NCI-H82 treated with DMSO at 0.1 percent for 48 hours (cell line): ENCODE measurements at regions not wholly inside any gene's neighbourhood (a gene's known extent, or its start where the extent isn't known, plus 50 kb on each side); places are given as distances from the start of the nearest gene placed in this dataset.

Experiments used
- DNase-seq: peaks from one replicate; lab custom pipeline; 2025; ENCODE audit not compliant: unreplicated experiment; lab: John Stamatoyannopoulos, UW

- no peak for DNase-seq
These were observed 936.2 kb downstream of the DSC3 start for GRCh38 chr18:30106356-30106755.

DNA sequence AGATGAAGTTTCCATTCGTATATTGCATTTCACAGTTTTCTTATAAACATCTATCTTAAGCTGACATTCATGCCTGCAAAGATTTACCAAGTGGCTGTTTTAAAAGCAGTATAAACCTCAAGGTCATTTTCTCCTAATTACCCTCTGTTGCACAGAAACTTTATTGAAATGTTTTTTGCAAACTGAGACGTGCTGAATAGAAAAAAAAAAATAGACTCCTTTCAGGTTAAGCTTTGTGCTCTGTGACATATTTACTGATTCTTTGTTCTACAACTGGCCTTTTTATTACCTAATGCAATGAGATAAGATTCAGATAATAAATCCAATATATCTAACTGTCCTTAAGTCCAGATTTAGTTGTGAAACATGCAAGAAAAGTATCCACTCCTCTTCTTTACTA is 938.7 kb downstream of the DSC3 start:
- DNase-seq = no peak

GRCh38 chr18:30096796-30097195 is 945.7 kb downstream of the DSC3 start:
- DNase-seq = no peak

DNA sequence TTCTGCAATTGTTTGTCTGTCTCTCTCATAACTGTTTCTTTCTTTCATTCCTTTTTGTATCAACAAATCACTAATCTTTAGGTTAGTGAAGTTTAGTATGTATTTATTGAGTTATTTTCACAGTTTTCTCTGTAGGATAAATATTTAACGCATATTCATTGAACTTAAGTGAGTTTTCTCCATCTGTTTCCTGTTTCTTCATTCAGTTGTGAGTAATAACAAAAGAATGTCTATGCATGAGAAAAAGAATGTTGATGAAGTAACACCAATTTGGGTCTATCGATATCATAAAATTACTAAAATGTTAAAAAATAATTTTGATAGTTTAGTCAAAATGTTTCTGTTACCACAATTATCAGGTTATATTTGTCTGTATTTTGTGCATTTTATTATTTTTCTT is 948.0 kb downstream of the DSC3 start:
- no peak for DNase-seq

GRCh38 chr18:30093376-30093775 is 949.2 kb downstream of the DSC3 start:
- DNase-seq = no peak

- no peak for DNase-seq
These were observed 954.1 kb downstream of the DSC3 start for GRCh38 chr18:30088238-30089015.

DNA sequence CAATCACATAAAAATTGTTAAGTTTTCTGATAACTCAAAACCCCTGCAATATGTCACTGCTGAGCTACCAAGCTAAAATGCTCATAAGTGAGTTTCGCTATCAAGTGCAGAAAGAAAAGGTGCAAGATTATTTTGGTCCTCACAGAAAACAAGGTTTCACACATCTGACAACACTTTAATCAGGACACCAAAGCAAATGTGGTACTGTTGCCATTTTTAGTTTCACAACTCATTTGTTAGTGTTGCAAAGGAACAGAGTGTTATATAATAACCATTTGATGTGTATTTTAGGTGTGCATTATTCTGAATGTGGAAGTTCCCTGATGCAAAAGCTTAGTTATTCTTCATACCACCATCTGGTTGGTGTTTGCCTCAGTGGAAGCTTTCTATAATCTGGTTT is 956.2 kb downstream of the DSC3 start:
- DNase-seq = no peak

DNA sequence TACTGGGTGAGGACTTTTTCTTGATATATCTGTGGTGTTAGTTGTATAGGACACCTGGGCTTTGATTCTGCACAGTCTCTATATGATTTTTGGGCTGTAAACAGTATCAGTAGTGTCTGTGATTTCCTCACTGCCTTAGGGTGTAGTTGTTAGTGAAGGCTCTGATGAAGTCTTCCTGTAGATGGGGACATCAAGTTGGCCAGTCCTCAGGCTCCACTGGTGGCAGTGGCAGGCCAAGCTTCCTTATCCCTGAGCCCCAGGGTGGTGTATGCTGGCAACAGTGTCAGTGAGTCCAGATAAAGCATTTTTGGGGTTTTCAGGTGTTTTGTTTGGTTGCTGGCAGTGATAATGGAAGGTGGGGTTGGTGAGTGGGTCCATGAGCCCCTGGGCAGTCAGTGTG is 961.4 kb downstream of the DSC3 start:
- no peak for DNase-seq

- no peak for DNase-seq
These were observed 969.7 kb downstream of the DSC3 start for GRCh38 chr18:30072609-30073385.

DNA sequence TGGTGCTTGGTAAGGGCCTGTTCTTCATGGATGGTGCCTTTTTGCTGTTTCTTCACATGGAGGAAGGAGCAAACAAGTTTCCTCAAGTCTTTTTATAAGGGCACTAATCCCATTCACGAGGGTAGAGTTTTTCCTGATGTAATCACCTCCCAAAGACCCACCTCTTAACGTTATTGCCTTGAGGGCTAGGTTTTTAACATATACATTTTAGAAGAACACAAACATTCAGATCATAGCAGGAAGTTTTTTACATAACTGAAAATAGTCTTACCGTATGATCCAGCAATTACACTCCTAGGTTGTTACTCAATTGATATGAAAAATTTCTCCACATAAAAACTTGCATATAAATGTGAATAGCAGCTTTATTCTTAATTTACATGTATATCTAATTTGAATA is 976.3 kb downstream of the DSC3 start:
- no peak for DNase-seq

DNA sequence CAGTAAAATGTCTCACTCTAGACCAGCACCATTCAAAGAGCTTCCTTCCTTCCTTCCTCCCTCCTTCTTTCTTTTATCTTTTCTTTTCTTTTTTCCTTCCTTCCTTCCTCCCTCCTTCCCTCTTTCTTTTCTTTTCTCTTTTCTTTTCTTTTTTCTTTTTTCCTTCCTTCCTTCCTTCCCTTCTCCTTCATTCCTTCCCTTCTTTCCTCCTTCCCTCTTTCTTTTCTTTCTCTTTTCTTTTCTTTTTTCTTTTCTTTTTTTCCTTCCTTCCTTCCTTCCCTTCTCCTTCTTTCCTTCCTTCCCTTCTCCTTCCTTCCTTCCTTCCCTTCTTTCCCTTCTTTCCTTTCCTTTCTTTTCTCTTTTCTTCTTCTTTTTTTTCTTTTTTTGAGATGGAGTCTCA is 985.1 kb downstream of the DSC3 start:
- no peak for DNase-seq

GRCh38 chr18:30056528-30056927 is 986.0 kb downstream of the DSC3 start:
- DNase-seq = no peak

DNA sequence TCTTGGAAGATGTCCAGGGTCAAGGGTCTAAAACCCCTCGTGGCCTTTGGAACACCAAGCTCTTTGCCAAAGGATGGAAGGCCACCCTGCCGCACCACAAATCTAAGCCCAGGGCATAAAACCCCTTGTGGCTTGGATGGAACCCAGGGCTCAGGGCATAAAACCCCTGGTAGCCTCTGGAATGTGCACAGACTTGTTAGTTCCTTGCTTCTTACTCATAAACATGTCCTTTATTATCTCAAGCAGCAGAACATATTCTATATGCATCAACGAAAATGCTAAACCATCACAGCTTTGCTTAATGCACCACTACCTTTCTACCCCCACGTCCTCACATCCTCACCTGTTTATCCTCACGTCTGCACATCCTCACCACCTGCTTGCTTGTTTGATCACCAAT is 998.0 kb downstream of the DSC3 start:
- DNase-seq = no peak

DNA sequence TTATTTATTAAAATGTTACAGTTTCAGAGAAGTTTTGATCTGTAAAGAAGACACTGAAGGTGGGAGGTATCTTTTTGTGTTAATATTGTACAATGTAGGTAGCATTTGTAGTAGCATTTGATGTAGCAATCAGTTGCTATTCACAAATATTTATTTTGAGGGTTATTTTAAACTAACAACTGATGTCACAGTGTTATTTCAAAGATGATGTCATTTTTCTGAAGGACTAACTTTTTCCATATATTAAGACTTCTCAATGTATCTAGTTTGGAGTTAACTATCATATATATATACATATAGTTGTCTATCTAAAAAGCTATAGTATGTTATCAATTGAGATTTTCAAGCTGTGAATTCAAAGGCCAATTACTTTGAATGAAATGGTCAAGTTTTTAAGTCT is 1003.3 kb downstream of the DSC3 start:
- no peak for DNase-seq

DNA sequence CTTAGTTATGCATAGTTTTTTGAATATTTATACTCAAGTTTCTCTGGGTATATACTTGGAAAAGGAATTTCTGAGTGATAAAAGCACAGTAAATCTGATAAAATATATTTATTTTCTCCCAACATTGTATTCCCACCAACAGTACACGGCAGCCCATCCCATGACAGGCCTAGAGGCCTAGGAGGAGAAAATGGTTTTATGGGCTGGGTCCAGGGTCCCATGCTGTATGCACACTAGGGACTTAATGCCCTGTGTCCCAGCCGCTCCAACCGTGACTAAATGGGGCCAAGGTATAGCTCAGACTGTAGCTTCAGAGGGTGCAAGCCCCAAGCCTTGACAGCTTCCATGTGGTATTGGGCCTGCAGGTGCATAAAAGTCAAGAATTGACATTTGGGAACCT is 1007.7 kb downstream of the DSC3 start:
- DNase-seq = no peak

DNA sequence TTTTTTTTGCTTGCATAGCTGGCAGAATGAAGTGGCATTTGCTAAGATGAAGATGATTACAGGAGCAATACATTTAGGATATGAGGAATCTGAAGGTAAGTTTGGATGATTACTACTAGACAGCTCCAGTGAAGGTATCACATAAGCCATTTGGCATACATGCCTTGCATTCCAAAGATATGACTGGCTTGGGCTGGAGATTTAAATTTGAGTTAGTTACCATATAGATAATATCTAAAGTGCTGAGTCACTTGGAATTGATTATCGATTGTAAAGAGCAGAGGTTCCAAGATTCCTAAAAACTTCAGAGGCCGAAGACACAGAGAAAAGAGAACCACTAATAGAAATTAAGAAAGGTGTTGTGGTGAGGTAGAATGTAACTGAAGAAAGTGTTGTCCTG is 1026.4 kb downstream of the DSC3 start:
- no peak for DNase-seq

DNA sequence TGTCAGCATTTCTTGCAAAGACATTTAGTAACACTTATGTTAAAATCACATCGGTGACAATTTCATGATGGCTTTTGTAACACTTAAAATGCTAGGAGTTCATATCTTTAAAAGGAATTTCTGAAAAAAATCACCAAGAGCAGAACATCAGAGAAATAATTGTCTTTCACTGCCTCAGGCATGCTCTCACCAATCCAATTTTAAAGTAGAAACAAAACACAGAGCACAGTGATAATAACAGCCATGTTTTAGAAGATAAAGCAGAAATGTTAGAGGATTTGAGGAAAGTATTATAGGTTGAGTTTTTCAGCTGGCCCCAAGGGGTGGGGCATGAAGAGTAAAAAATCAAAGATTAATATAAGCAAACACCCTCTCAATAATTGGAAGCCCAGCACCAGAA is 1037.6 kb downstream of the DSC3 start:
- DNase-seq = no peak

DNA sequence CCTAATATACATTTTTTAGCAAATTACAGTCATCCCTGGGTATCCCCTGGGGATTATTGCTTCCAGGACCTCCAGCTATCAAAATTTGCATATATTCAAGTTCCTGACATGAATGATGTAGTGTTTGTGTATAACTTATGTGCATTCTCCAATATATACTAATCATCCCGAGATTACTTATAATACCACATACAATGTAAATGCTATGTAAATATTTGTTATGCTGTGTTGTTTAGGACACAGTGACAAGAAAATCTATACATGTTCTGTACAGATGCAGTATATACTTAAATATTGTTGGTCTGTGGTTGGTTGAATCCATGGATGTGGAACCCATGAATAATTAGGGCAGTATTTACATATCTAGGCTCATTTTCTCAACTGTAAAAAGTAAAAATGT is 1060.3 kb downstream of the DSC3 start:
- DNase-seq = no peak

GRCh38 chr18:29979881-29980280 is 1062.7 kb downstream of the DSC3 start:
- DNase-seq = no peak

- DNase-seq = no peak
These were observed 1072.7 kb downstream of the DSC3 start for GRCh38 chr18:29969876-29970275.

GRCh38 chr18:29962579-29962978 is 1080.0 kb downstream of the DSC3 start:
- DNase-seq = no peak

DNA sequence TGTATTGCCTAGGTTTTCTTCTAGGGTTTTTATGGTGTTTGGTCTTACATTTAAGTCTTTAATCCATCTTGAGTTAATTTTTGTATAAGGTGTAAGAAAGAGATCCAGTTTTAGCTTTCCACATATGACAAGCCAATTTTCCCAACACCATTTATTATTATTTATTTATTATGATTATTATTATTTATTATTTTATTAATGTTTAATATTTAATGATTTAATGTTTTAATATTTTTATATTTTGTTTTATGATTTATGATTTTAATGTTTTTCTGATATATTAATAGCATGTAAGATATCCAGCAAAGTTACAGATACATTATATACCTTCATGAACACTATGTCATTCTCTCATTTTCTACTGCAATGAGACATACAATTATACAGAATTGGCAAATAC is 1082.0 kb downstream of the DSC3 start:
- no peak for DNase-seq

GRCh38 chr18:29930231-29930630 is 1112.3 kb downstream of the DSC3 start:
- no peak for DNase-seq
